ENCODE measurements at regions not wholly inside any gene's neighbourhood (a gene's known extent, or its start where the extent isn't known, plus 50 kb on each side); places are given as distances from the start of the nearest gene placed in this dataset.
"Not testable (repeated sequence)": the region's sequence is repeated elsewhere in the genome, so short reads cannot be mapped to it uniquely, and the experiment has no call there.

DNA sequence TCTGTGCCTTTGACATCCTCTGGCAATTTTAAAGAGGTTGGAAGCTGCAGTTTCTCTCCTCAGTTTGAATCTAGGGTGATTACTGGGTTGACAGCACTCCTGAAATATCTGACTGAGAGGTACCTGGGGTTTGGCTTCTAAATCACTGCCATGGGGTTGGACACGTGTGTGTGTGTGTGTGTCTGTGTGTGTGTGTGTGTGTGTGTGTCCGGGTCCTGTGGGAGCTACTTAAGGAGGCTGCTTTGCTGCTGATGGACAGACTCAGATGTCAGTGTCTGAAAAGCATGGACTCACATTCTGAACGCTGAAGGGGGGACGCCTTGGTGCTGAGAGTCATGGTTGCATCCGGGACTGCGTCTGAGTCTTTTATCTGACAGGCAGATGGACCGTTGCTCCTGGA is 299.1 kb upstream of the SFSWAP start:
- not testable (repeated sequence) for TF ChIP-seq ARNT, SUZ12 (IDR thresholded peaks at IDR 0.05)
